ENCODE measurements at regions not wholly inside any gene's neighbourhood (a gene's known extent, or its start where the extent isn't known, plus 50 kb on each side); places are given as distances from the start of the nearest gene placed in this dataset.

DNA sequence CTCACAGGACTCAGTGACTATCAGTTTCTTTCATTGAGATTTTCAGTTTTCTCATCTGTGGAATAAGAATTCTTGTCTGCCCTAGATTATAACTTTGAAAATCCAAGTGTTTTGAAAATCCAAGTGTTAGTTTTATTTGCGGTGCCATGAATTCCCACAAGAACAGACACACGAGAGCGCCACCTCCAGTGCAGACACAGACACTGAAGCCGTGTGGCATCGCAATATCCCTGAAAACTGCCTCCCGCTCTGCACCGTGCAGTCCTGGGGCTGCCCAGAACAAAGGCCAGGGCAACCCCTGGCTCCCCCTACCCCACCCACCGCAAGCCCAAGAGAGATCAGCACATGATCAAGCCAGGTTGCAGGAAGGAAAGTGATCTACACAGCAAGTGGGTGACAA, 229.5 kb upstream of the ASIC2 start:
- Histone ChIP-seq H2AFZ (ENCODE audit: insufficient read depth, low read depth, low read length, poor library complexity, severe bottlenecking) (no peak overlapping the region), H3K27me3 (replicated peaks in 1 of 4; ENCODE audit: control extremely low read depth in 1 of 4, control insufficient read depth in 3 of 4, insufficient read depth in 4 of 4, low read length in 3 of 4) (no peaks in the 10 kb centered on the region), H3K4me1 (ENCODE audit: control insufficient read depth in 2 of 2, insufficient read depth in 2 of 2, low read length in 2 of 2) (no peaks in the 10 kb centered on the region), H3K36me3 (replicated peaks in 1 of 2; ENCODE audit: control extremely low read depth in 1 of 2, control insufficient read depth in 1 of 2, extremely low read depth in 1 of 2, insufficient read depth in 2 of 2, low read length in 1 of 2) (no peaks in the 10 kb centered on the region), H3K9ac (ENCODE audit: low read length) (no peak overlapping the region), H4K20me1 (ENCODE audit: control insufficient read depth, insufficient read depth, low read length, poor library complexity, severe bottlenecking) (no peaks in the 10 kb centered on the region), H3K27ac (ENCODE audit: low read length in 2 of 2) (no peak overlapping the region), H3K4me2 (replicated peaks; ENCODE audit: low read depth, low read length, poor library complexity, severe bottlenecking) (no peak overlapping the region), H3K79me2 (ENCODE audit: control insufficient read depth, insufficient read depth, low read length) (no peaks in the 10 kb centered on the region), H3K9me3 (ENCODE audit: control extremely low read depth in 1 of 3, control insufficient read depth in 2 of 3, insufficient read depth in 1 of 3, low read length in 2 of 3) (peaks cover 0 to 3% (median 0%) of the 10 kb centered on the region in 3 donors), H3K4me3 (ENCODE audit: control extremely low read depth in 1 of 5, extremely low read depth in 1 of 5, insufficient read depth in 1 of 5, low read depth in 2 of 5, low read length in 4 of 5) (no peak overlapping the region)
- CTCF ChIA-PET: no interaction called here
- H3K4me3 Mint-ChIP-seq: no peak overlapping the region
- 79% methylated on average over 5 of the region's 8 CpGs for WGBS (ENCODE audit: insufficient coverage)
- TF ChIP-seq EZH2 (IDR thresholded peaks at IDR 0.05; ENCODE audit: borderline replicate concordance, insufficient read depth, low read depth, low read length, poor library complexity, severe bottlenecking): no peak
- TF ChIP-seq, protein P1, sequence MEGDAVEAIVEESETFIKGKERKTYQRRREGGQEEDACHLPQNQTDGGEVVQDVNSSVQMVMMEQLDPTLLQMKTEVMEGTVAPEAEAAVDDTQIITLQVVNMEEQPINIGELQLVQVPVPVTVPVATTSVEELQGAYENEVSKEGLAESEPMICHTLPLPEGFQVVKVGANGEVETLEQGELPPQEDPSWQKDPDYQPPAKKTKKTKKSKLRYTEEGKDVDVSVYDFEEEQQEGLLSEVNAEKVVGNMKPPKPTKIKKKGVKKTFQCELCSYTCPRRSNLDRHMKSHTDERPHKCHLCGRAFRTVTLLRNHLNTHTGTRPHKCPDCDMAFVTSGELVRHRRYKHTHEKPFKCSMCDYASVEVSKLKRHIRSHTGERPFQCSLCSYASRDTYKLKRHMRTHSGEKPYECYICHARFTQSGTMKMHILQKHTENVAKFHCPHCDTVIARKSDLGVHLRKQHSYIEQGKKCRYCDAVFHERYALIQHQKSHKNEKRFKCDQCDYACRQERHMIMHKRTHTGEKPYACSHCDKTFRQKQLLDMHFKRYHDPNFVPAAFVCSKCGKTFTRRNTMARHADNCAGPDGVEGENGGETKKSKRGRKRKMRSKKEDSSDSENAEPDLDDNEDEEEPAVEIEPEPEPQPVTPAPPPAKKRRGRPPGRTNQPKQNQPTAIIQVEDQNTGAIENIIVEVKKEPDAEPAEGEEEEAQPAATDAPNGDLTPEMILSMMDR (IDR thresholded peaks at IDR 0.05): no peak
- intact Hi-C loops (cut with micrococcal nuclease): no loop called here
- peaks cover 4% of the 10 kb centered on the region for H3K9me3 Mint-ChIP-seq (ENCODE audit: insufficient read depth)
- DNase-seq (no peak), ATAC-seq (ENCODE audit: low read depth) (no peak)
- POLR2A ChIA-PET: no interaction called here
- no peak overlapping the region for H3K27ac Mint-ChIP-seq
- peaks cover 8% of the 10 kb centered on the region for H3K27me3 Mint-ChIP-seq
- no peaks in the 10 kb centered on the region for H3K4me1 Mint-ChIP-seq

DNA sequence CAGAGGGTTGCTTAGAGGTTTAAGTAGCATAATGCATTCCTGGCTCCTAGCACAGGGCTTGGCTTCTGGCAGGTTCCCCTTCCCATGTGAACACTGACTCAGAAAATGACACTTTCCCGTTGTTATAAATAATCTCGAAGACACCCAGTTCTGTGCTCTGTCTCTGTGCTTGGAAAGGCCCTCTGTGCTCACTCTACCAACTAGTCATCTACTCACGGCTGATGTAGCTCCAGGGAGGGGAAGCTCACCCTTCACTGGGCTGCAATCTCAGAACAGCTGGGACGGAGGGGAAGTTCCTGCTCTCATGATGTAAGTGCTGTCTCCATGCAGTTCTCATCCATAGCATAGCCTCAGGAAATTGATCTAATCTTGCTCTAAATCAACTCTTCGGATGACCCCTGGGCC, 230.5 kb upstream of the ASIC2 start:
- WGBS (ENCODE audit: insufficient coverage): 42% methylated on average over 4 of the region's 5 CpGs
- peaks cover 4% of the 10 kb centered on the region for H3K9me3 Mint-ChIP-seq (ENCODE audit: insufficient read depth)
- TF ChIP-seq EZH2 (IDR thresholded peaks at IDR 0.05; ENCODE audit: borderline replicate concordance, insufficient read depth, low read depth, low read length, poor library complexity, severe bottlenecking): no peak
- TF ChIP-seq, protein P1 (IDR thresholded peaks at IDR 0.05): no peak
- H3K9ac ChIP-seq (ENCODE audit: low read length): no peak overlapping the region
- peaks cover 8% of the 10 kb centered on the region for H3K27me3 Mint-ChIP-seq
- no peaks in the 10 kb centered on the region for H3K4me1 Mint-ChIP-seq
- H3K27ac ChIP-seq (ENCODE audit: low read length in 2 of 2): no peak overlapping the region
- CTCF ChIA-PET: no interaction called here
- intact Hi-C loops (cut with micrococcal nuclease): no loop called here
- H3K27ac Mint-ChIP-seq: no peak overlapping the region
- no peaks in the 10 kb centered on the region for H4K20me1 ChIP-seq (ENCODE audit: control insufficient read depth, insufficient read depth, low read length, poor library complexity, severe bottlenecking)
- H3K36me3 ChIP-seq (replicated peaks in 1 of 2; ENCODE audit: control extremely low read depth in 1 of 2, control insufficient read depth in 1 of 2, extremely low read depth in 1 of 2, insufficient read depth in 2 of 2, low read length in 1 of 2): no peaks in the 10 kb centered on the region
- no peaks in the 10 kb centered on the region for H3K4me1 ChIP-seq (ENCODE audit: control insufficient read depth in 2 of 2, insufficient read depth in 2 of 2, low read length in 2 of 2)
- H3K4me3 ChIP-seq (ENCODE audit: control extremely low read depth in 1 of 5, extremely low read depth in 1 of 5, insufficient read depth in 1 of 5, low read depth in 2 of 5, low read length in 4 of 5): no peak overlapping the region
- POLR2A ChIA-PET: no interaction called here
- no peak overlapping the region for H3K4me2 ChIP-seq (replicated peaks; ENCODE audit: low read depth, low read length, poor library complexity, severe bottlenecking)
- no peak overlapping the region for H3K4me3 Mint-ChIP-seq
- no peaks in the 10 kb centered on the region for H3K27me3 ChIP-seq (replicated peaks in 1 of 4; ENCODE audit: control extremely low read depth in 1 of 4, control insufficient read depth in 3 of 4, insufficient read depth in 4 of 4, low read length in 3 of 4)
- no peak for ATAC-seq (ENCODE audit: low read depth)
- H3K79me2 ChIP-seq (ENCODE audit: control insufficient read depth, insufficient read depth, low read length): no peaks in the 10 kb centered on the region
- DNase-seq: no peak
- H3K9me3 ChIP-seq (ENCODE audit: control extremely low read depth in 1 of 3, control insufficient read depth in 2 of 3, insufficient read depth in 1 of 3, low read length in 2 of 3): peaks cover 0 to 8% (median 0%) of the 10 kb centered on the region in 3 donors
- H2AFZ ChIP-seq (ENCODE audit: insufficient read depth, low read depth, low read length, poor library complexity, severe bottlenecking): no peak overlapping the region
